GM12892 (cell line): ENCODE measurements at regions not wholly inside any gene's neighbourhood (a gene's known extent, or its start where the extent isn't known, plus 50 kb on each side); places are given as distances from the start of the nearest gene placed in this dataset.

ENCODE experiments used
- DNase-seq: peaks from one replicate; pipeline ENCODE4 v3.0.0; 2011; ENCODE audit not compliant: insufficient read length
- FAIRE-seq: peaks from 2 replicates; lab custom pipeline; 2011; peaks lifted over from hg19 to GRCh38; lab: Jason Lieb, UNC
- POLR2A ChIP-seq: IDR thresholded peaks from 2 replicates; pipeline ENCODE4 v1.6.1; 2011; ENCODE audit warnings: low read depth, low read length, control low read depth
- POLR2AphosphoS5 ChIP-seq: IDR thresholded peaks from 2 replicates; pipeline ENCODE4 v1.6.1; 2011; ENCODE audit warnings: low read depth, low read length, control low read depth
- TAF1 ChIP-seq: IDR thresholded peaks from 2 replicates; pipeline ENCODE4 v1.6.1; 2011; ENCODE audit warnings: low read depth, mild to moderate bottlenecking, control low read depth, low read length, borderline replicate concordance

- DNase-seq (no peak), FAIRE-seq (no peak)
- TF ChIP-seq POLR2A (no peak), POLR2AphosphoS5 (no peak), TAF1 (no peak)
These were observed 357.9 kb downstream of the PTEN start for GRCh38 chr10:88221010-88221973.

GRCh38 chr10:88222881-88223280 lies 359.5 kb downstream of the PTEN start:
- TF ChIP-seq POLR2AphosphoS5 (no peak), TAF1 (no peak), POLR2A (no peak)
- FAIRE-seq, result no peak
- no peak for DNase-seq
